Epidermal melanocyte (primary cell): ENCODE measurements at regions not wholly inside any gene's neighbourhood (a gene's known extent, or its start where the extent isn't known, plus 50 kb on each side); places are given as distances from the start of the nearest gene placed in this dataset.
"Not testable (repeated sequence)": the region's sequence is repeated elsewhere in the genome, so short reads cannot be mapped to it uniquely, and the experiment has no call there.

Experiments
- DNase-seq: peaks from one replicate; pipeline ENCODE4 v3.0.0; 2011; ENCODE audit warnings: low spot score; ENCODE audit not compliant: insufficient read length

- DNase-seq: no peak
These were observed 476.7 kb downstream of the CNTN3 start for GRCh38 chr3:74137790-74138189.

DNA sequence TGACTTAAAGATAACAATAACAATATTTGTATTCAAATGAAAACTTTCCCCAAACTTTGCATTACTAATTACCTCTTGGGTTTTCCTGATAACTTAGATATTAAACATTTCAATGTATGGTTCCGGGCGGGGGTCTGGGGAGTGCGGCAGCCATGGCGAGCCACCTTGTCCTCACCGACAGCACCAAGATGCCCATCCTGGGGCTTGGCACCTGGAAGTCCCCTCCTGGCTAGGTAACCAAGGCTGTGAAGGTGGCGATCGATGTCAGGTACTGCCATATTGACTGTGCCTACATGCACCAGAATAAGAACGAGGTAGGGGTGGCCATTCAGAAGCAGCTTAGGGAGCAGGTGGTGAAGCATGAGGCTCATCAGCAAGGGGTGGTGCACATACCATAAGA, 478.7 kb downstream of the CNTN3 start:
- DNase-seq: no peak

DNA sequence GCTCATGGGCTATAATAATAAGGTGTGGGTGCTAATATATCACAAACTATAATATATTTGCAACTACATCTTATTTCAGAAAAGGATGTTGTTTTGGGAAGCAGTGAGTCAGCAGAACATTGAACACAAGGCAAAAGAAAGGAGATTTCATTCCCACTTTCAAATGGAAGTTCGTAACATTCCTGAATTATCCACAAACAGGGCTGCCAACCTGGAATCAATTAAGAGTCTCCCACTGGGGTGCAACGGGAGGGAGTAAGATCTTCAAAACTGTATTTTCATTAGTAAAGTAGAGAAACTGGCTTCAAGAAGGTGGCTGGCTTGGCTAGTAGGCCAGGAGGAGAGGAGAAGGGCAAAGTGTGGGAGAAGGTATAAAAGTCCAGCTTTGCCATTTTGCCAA, 479.6 kb downstream of the CNTN3 start:
- DNase-seq: no peak

- not testable (repeated sequence) for DNase-seq
These were observed 482.7 kb downstream of the CNTN3 start for GRCh38 chr3:74131546-74132328.

DNA sequence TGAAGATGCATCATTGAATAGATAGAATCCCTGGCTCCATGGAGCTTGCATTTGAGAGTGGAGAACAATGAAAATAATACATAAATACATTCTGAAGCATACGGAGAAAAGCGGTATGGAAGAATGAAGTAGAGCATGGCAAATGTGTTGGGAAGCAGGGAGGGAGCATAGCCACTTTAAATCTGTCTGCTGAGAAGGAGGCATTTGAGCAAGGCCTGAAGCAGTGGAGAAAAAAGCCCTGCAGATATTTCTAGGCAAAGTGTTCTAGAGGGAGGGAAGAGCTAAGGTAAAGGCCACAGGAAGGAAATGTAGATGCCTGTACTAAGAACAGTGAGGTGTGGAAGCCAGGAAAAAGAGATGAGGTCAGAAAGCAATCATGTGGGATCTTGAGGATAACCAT, 484.8 kb downstream of the CNTN3 start:
- DNase-seq: no peak

GRCh38 chr3:74129056-74129455, 485.4 kb downstream of the CNTN3 start:
- DNase-seq: no peak

DNA sequence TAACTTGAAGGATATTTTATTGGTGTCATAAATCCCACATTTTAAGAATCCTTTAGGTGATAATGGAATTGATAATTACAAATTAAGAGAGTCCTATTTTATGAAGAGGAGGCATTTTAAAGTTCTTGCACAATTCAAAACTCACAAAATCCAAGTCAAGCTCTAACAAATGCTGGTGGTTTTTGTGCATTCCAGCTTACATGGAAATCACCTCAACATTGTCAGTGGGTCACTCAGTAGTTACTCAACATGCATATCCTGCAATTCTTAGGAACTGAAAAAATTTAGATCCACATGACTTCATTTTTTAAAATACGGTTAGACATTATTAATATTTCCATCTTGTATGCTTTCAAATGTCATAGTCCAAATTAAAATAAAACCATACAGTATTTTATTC, 487.2 kb downstream of the CNTN3 start:
- DNase-seq: no peak

DNA sequence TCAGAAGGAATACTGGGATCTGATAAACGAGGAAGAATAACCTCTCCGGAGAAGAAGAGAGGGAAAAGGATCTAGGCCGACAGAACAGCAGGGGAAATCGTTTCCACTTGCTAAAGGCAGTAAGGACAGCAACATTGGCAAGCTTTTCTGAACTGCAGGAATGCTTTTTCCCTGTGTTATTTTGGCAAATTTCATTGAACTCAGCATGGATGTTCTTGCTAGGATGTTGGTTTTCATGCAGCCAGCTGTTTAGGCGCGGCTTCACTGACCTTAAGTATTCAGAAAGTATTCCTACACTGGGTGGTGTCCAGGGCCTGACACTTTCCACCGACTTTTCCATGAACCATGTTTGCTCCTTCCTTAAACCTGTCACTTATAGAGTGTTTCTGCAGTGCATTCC, 489.7 kb downstream of the CNTN3 start:
- DNase-seq: no peak

- no peak for DNase-seq
These were observed 492.2 kb downstream of the CNTN3 start for GRCh38 chr3:74122281-74122680.

GRCh38 chr3:74121761-74122160, 492.7 kb downstream of the CNTN3 start:
- DNase-seq: no peak

DNA sequence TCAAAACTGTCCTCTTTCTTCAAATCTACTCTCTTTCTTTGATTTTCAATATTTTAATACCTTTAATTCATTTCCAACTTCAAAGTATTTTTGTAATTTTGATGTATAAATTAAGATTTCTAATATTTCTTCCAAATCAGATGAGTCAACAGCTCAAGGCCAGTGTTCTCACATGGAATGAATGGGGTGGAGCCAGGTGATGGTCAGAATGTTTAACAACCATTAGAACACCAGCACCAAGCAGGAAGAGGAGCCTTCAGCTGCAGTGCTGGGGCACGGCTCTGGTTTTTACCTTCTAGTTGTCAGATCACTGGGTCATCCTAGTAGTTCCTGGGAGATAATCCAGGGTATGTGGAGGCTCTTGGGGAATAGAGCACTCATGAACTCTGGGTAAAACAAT, 494.5 kb upstream of the PDZRN3 start:
- DNase-seq: no peak

GRCh38 chr3:74115906-74116305, 491.2 kb upstream of the PDZRN3 start:
- DNase-seq: no peak

DNA sequence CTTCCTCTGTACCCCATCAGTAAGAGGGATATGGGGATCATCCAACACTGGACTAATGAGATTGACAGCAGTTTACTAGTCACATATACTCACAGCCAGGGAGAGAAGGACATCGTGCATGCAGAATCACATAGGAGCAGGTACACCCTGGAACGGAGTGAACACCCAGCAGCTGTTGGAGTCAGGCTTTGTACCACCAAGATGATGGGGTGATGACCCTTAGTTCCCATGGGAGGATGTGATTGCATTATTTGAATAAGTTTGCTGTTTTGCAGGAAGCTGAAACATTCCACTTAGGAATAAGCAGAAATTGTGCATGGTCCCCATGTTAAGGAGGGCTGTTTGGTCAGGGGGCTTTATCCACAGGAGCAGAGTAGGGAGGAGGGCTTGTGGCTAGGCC, 482.7 kb upstream of the PDZRN3 start:
- DNase-seq: no peak

DNA sequence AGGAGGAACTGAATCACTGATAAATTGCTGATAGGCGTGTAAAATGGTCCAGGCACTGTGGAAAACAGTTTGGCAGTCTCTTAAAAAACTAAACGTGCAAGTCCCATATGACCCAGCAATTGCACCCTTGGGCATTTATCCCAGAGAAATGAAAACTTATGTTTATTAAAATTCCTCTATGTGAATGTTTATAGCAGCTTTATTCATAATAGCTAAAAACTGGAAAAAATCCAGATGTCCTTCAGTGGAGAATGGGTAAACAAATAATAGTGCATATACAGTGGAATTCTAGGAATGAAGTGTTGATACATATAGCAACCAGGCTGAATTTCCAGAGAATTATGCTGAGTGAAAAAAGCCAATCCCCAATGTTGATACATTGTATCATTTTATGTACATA, 482.2 kb upstream of the PDZRN3 start:
- DNase-seq: no peak

GRCh38 chr3:74091204-74091603, 466.5 kb upstream of the PDZRN3 start:
- no peak for DNase-seq

DNA sequence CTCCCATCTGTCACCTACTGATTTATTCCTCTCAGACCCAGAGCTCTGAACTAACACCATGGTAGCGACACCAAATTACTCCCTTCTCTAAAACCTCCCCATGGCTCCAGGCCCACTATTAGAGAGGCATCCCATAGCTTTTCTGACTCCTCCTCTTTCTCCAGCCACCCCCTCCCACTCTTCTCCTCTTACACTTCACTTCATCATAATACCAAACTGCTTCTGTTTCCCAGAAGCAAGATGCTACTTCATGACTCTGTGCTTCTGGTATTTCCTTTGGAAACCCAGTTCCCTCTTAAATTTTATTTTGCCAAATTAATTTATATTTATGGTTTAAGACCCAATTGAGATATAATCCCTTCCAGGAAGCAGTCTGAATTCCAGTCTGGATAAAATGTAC, 465.1 kb upstream of the PDZRN3 start:
- no peak for DNase-seq

DNA sequence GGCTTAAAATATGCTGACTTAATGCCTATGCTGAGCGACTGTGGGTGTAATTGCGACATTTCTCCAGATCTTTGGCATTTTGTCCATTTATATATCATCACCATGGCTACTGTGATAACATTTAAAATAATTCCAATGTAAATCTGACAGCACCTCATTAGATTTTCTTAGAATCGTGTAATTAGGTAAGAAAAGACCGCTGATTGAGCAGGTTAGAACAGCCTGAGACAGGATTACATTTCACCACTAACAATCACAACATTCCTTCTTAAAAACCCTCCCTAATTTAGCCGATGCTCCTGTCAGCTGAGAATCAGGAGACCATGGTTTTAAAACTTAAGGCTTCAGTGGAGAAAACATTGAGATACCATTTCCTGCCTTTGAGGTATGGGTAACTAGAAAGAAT, 455.3 kb upstream of the PDZRN3 start:
- no peak for DNase-seq

DNA sequence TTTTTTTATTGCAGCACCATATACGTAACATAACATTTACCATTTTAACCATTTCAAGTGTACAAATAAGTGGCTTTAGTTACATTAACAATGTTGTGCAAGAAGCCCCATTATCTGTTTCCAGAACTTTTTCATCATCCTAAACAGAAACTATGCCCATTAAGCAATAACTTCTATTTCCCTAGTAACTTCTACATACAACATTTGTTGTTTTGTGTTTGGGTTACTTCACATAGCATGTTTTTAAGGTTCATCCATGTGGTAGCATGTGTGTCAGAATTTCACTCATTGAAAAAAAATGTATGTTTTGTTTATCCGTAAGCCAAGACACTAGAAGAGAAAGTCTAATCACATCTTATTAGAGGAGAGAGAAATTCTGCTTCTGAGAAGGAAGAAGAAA, 450.5 kb upstream of the PDZRN3 start:
- no peak for DNase-seq

- no peak for DNase-seq
These were observed 450.0 kb upstream of the PDZRN3 start for GRCh38 chr3:74074700-74075099.

GRCh38 chr3:74067296-74067695, 442.6 kb upstream of the PDZRN3 start:
- DNase-seq: no peak

DNA sequence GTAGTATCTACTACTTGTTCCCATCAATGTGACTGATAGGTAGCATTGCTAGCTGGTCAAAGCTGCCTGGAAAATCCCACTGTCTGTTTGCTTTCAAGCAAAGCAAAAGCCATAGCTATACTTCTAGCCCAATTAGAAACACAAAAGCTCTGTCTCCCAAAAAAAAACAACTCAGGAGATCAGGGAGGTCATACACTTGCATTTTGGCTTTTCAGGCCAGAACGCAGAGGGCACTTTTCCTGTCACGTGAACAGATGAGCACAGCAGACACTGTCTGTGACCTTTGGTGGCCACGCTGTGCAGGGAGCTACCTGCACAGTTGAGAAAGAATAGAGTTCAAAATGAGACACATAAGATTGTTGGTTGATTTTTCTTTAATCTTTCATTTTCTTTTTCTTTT, 441.7 kb upstream of the PDZRN3 start:
- no peak for DNase-seq

GRCh38 chr3:74059923-74060600, 435.3 kb upstream of the PDZRN3 start:
- no peak for DNase-seq

DNA sequence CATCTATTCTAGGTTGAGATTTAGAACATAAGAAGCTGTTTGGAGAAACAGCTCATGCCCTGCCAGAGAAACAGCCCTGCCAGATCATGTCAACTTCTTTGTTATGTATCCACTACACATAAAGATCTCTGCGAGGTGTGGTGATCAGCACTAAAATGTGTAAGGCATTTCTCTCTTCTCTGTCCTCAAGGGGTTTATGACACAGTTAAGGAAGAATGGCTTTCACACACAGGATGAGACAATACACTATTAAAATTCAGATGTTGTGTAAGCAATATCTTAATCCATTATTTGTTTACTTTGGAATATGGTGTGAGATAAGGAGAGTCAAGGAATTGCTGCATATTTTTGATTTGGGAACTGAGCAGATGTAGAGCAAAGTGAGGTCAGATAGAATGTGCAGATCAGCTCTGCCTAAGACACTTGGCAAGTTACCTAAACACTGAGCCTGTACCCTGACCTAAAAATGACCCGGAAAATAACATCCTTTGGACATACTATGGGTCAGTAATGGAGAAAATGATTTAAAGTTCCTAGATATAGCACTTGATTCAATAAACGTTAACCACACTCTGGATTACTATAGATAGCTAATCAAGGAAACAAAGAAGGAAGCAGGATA, 434.7 kb upstream of the PDZRN3 start:
- DNase-seq: no peak
